ENCODE measurements at regions not wholly inside any gene's neighbourhood (a gene's known extent, or its start where the extent isn't known, plus 50 kb on each side); places are given as distances from the start of the nearest gene placed in this dataset.

DNA sequence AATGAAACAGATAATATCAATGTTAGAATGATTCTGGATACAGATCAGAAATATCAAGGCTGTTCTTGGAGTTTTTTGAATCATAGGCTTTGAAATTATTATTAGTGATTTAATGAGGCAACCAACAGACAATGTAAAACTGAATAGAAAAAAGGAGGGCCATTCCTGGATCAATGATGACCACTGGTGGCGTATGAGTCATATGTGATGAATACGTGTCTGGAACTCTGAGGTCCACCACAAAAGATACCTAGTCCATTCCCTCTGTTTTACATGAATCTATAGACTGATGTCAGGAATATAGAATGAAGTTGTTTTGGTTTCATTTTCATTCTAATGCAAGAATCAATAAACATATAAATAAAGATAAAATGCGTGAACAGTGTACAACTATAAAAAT, 78.3 kb upstream of the RTL1 start:
- H3K27ac ChIP-seq: no peak overlapping the region
- H3K36me3 ChIP-seq: no peaks in the 10 kb centered on the region
- no peak for TF ChIP-seq CTCF (IDR thresholded peaks at IDR 0.05)
- TF ChIP-seq POLR2AphosphoS5 (IDR thresholded peaks at IDR 0.05): no peak
- no peak for TF ChIP-seq POLR2A (IDR thresholded peaks at IDR 0.05)
- TF ChIP-seq EP300 (IDR thresholded peaks at IDR 0.05): no peak
- no peak overlapping the region for H3K4me3 ChIP-seq
- H3K9me3 ChIP-seq: no peaks in the 10 kb centered on the region
- no peaks in the 10 kb centered on the region for H3K4me1 ChIP-seq
- no peak for DNase-seq (ENCODE audit: low spot score in 2 of 2)
- WGBS: 85% methylated on average over 3 of the region's 3 CpGs
- no peaks in the 10 kb centered on the region for H3K27me3 ChIP-seq

DNA sequence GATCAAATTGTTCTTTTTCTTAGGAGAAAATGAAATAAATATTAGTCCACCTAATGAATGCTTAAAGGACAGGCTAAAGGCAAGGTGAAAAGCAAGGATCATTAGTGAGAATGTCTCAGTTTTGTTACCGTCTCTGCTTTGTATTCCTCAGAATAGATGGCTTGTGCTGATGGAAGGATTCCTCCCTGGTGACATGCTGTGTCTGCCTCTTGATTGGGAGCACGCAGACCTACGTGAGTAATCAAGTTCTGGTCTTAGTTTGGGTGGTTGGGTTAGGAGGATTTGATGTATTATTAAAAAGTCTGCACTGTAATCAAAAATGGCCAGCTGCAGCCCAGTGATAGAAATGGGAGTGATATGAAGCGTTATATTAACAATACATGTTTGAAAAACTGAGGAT, 78.8 kb upstream of the RTL1 start:
- Histone ChIP-seq H3K36me3 (no peaks in the 10 kb centered on the region), H3K4me3 (no peak overlapping the region), H3K9me3 (no peaks in the 10 kb centered on the region), H3K4me1 (no peaks in the 10 kb centered on the region), H3K27me3 (no peaks in the 10 kb centered on the region), H3K27ac (no peak overlapping the region)
- 84% methylated on average over 4 of the region's 4 CpGs for WGBS
- TF ChIP-seq POLR2A (IDR thresholded peaks at IDR 0.05): no peak
- TF ChIP-seq EP300 (IDR thresholded peaks at IDR 0.05): no peak
- no peak for TF ChIP-seq POLR2AphosphoS5 (IDR thresholded peaks at IDR 0.05)
- no peak for TF ChIP-seq CTCF (IDR thresholded peaks at IDR 0.05)
- no peak for DNase-seq (ENCODE audit: low spot score in 2 of 2)

GRCh38 chr14:100982762-100983161, 79.2 kb upstream of the RTL1 start:
- no peak for DNase-seq (ENCODE audit: low spot score in 2 of 2)
- no peaks in the 10 kb centered on the region for H3K4me1 ChIP-seq
- H3K36me3 ChIP-seq: no peaks in the 10 kb centered on the region
- H3K9me3 ChIP-seq: no peaks in the 10 kb centered on the region
- H3K27ac ChIP-seq: no peak overlapping the region
- WGBS: 69% methylated on average over 6 of the region's 6 CpGs
- no peak for TF ChIP-seq CTCF (IDR thresholded peaks at IDR 0.05)
- no peak for TF ChIP-seq POLR2AphosphoS5 (IDR thresholded peaks at IDR 0.05)
- no peak for TF ChIP-seq EP300 (IDR thresholded peaks at IDR 0.05)
- TF ChIP-seq POLR2A (IDR thresholded peaks at IDR 0.05): no peak
- no peaks in the 10 kb centered on the region for H3K27me3 ChIP-seq
- no peak overlapping the region for H3K4me3 ChIP-seq

DNA sequence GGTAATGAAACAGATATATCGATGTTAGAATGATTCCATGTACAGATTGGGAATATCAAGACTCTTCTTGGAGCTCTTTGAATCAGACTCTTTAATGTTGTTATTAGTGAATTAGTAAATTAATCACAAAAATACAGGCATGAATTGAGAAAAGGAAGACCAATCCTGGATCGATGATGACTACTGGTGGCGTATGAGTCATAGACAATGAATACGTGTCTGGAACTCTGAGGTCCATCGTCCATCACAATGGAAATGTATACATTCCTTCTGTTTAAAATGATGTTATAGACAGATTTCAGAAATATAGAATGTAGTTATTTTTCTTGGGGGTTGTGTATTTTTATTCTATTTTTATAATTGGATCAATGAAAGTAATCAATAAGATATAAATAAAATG, 80.2 kb upstream of the RTL1 start:
- Histone ChIP-seq H3K36me3 (no peaks in the 10 kb centered on the region), H3K27ac (no peak overlapping the region), H3K4me3 (no peak overlapping the region), H3K4me1 (no peaks in the 10 kb centered on the region), H3K9me3 (no peaks in the 10 kb centered on the region), H3K27me3 (no peaks in the 10 kb centered on the region)
- 93% methylated on average over 5 of the region's 5 CpGs for WGBS
- no peak for DNase-seq (ENCODE audit: low spot score in 2 of 2)
- TF ChIP-seq EP300 (IDR thresholded peaks at IDR 0.05) (no peak), POLR2A (IDR thresholded peaks at IDR 0.05) (no peak), POLR2AphosphoS5 (IDR thresholded peaks at IDR 0.05) (no peak), CTCF (IDR thresholded peaks at IDR 0.05) (no peak)

DNA sequence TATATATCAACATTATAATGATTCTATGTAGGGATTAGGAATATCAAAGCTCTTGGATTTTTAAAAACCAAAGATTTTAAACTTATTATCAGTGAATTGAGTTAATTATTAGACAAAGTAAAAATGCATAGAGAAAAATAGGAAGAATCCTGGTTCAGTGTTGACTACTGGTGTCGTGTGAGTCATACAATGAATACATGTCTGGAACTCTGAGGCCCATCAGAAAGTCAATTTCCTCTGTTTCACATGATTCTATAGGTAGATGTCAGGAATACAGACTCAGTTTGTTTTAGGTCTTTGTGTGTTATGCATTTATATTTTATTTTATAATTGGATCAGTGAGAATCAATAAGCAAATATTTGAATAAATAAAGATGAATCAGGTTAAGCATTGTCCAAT, 84.5 kb upstream of the RTL1 start:
- no peak for TF ChIP-seq EP300 (IDR thresholded peaks at IDR 0.05)
- no peak for TF ChIP-seq CTCF (IDR thresholded peaks at IDR 0.05)
- TF ChIP-seq POLR2A (IDR thresholded peaks at IDR 0.05): no peak
- no peak for TF ChIP-seq POLR2AphosphoS5 (IDR thresholded peaks at IDR 0.05)
- H3K27ac ChIP-seq: no peak overlapping the region
- no peaks in the 10 kb centered on the region for H3K36me3 ChIP-seq
- no peak overlapping the region for H3K4me3 ChIP-seq
- no peaks in the 10 kb centered on the region for H3K9me3 ChIP-seq
- no peak for DNase-seq (ENCODE audit: low spot score in 2 of 2)
- H3K27me3 ChIP-seq: no peaks in the 10 kb centered on the region
- no peaks in the 10 kb centered on the region for H3K4me1 ChIP-seq
- 88% methylated on average over 1 of the region's 1 CpG for WGBS

All from suprapubic skin (tissue), 4 donors.